ENCODE measurements at regions not wholly inside any gene's neighbourhood (a gene's known extent, or its start where the extent isn't known, plus 50 kb on each side); places are given as distances from the start of the nearest gene placed in this dataset.

DNA sequence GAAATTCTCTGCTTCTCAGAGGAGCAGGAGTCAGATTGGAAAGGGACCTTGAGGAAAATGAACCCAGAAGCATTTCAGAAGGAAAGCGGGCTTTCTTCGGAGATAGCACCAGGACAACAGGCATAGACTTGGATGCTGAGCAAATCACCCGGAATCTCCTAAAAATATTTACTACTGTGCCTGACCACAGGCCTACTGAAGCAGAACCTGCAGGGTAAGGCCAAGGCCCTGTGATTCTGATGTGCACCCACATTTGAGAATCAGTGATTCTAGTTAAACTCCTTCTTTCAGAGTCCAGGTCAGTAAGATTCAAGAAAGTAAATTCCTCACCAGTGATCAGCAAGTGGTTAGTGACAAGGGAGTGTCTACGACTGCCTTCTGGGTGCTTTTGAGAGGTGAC is 307.3 kb upstream of the DUSP10 start:
- H3K9me3 ChIP-seq (ENCODE audit: control insufficient read depth, low read length): peaks cover 9% of the 10 kb centered on the region
- Mint-ChIP-seq H3K4me1 (peaks cover 6% of the 10 kb centered on the region), H3K36me3 (ENCODE audit: low read depth) (no peaks in the 10 kb centered on the region), H3K27me3 (ENCODE audit: insufficient read depth) (peaks cover 7% of the 10 kb centered on the region), H3K4me3 (no peak overlapping the region), H3K27ac (no peak overlapping the region), H3K9me3 (peaks cover 6% of the 10 kb centered on the region)
- H3K27ac ChIP-seq (ENCODE audit: low read depth, low read length): no peak overlapping the region
- DNase-seq: no peak
- no peaks in the 10 kb centered on the region for H3K36me3 ChIP-seq (ENCODE audit: control insufficient read depth, insufficient read depth, low read length)
- H3K4me1 ChIP-seq (ENCODE audit: control insufficient read depth, insufficient read depth, low read length): no peaks in the 10 kb centered on the region
- H3K27me3 ChIP-seq (ENCODE audit: control insufficient read depth, insufficient read depth, low read length, poor library complexity, severe bottlenecking): no peaks in the 10 kb centered on the region
- TF ChIP-seq, protein P1, sequence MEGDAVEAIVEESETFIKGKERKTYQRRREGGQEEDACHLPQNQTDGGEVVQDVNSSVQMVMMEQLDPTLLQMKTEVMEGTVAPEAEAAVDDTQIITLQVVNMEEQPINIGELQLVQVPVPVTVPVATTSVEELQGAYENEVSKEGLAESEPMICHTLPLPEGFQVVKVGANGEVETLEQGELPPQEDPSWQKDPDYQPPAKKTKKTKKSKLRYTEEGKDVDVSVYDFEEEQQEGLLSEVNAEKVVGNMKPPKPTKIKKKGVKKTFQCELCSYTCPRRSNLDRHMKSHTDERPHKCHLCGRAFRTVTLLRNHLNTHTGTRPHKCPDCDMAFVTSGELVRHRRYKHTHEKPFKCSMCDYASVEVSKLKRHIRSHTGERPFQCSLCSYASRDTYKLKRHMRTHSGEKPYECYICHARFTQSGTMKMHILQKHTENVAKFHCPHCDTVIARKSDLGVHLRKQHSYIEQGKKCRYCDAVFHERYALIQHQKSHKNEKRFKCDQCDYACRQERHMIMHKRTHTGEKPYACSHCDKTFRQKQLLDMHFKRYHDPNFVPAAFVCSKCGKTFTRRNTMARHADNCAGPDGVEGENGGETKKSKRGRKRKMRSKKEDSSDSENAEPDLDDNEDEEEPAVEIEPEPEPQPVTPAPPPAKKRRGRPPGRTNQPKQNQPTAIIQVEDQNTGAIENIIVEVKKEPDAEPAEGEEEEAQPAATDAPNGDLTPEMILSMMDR (conservative IDR thresholded peaks at IDR 0.05): no peak
- WGBS, 2 experiments (ENCODE audit: insufficient coverage in 1 of 2, insufficient read length in 1 of 2): 92% methylated on average over 4 of the region's 4 CpGs; no CpG with 5 or more reads in 1 of the 2 experiments
- no peak overlapping the region for H3K9ac ChIP-seq (ENCODE audit: extremely low read depth, low read length, poor library complexity, severe bottlenecking)
- H3K4me3 ChIP-seq (ENCODE audit: low read length): no peak overlapping the region

DNA sequence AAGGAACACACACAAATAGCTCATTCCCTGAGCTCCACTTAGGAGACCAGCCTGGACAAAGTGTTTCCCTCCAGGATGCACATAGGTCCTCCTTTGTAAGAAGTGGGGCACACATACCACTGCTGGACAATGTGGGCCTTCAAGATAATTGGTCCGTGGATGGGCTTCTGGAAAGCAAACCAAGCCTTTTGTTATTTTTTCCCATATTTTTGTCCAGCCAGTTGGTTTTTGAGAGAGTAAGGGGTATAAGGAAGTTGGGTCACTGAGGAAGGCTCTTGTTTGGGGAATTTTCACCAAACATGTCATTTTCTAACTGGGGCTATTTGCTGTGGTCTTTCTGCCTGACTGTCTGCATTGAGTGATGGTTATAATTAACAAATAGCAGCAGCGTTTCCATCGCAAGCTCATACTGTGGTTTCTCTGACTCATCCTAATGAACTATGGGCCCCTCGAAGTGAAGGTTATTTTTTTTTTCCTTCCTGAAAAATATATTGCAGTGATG is 306.3 kb upstream of the DUSP10 start:
- no peak for DNase-seq
- no peaks in the 10 kb centered on the region for H3K27me3 ChIP-seq (ENCODE audit: control insufficient read depth, insufficient read depth, low read length, poor library complexity, severe bottlenecking)
- no peak overlapping the region for H3K27ac Mint-ChIP-seq
- peaks cover 6% of the 10 kb centered on the region for H3K4me1 Mint-ChIP-seq
- no peaks in the 10 kb centered on the region for H3K36me3 ChIP-seq (ENCODE audit: control insufficient read depth, insufficient read depth, low read length)
- no peaks in the 10 kb centered on the region for H3K4me1 ChIP-seq (ENCODE audit: control insufficient read depth, insufficient read depth, low read length)
- whole genome bisulfite sequencing, 2 experiments (ENCODE audit: insufficient coverage in 1 of 2, insufficient read length in 1 of 2): 90 to 91% methylated on average over 2 to 4 of the region's 4 CpGs
- no peak overlapping the region for H3K27ac ChIP-seq (ENCODE audit: low read depth, low read length)
- no peak overlapping the region for H3K4me3 Mint-ChIP-seq
- H3K4me3 ChIP-seq (ENCODE audit: low read length): no peak overlapping the region
- peaks cover 7% of the 10 kb centered on the region for H3K27me3 Mint-ChIP-seq (ENCODE audit: insufficient read depth)
- no peaks in the 10 kb centered on the region for H3K36me3 Mint-ChIP-seq (ENCODE audit: low read depth)
- no peak overlapping the region for H3K9ac ChIP-seq (ENCODE audit: extremely low read depth, low read length, poor library complexity, severe bottlenecking)
- peaks cover 9% of the 10 kb centered on the region for H3K9me3 ChIP-seq (ENCODE audit: control insufficient read depth, low read length)
- TF ChIP-seq, protein P1 (conservative IDR thresholded peaks at IDR 0.05): no peak
- H3K9me3 Mint-ChIP-seq: peaks cover 6% of the 10 kb centered on the region

DNA sequence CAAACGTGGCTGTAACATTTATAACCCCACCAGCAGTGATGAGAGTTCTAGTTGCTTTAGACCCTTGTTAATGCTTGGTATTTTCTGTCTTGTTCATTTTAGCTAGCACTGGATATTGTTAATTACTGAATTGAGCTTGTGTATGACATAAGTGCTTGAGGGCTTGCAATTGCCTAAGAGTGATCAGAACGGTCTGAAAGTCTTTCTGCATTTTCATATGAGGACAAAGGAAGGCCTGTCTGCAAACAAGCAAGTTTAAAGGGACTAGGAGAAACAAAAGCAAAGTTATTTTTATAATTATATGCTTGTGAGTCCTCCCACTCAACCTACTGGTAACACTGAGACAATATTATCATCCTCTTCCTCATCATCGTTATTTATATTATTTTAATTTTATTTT is 305.5 kb upstream of the DUSP10 start:
- peaks cover 6% of the 10 kb centered on the region for H3K9me3 Mint-ChIP-seq
- H3K27me3 Mint-ChIP-seq (ENCODE audit: insufficient read depth): peaks cover 4% of the 10 kb centered on the region
- no peaks in the 10 kb centered on the region for H3K36me3 Mint-ChIP-seq (ENCODE audit: low read depth)
- Histone ChIP-seq H3K27me3 (ENCODE audit: control insufficient read depth, insufficient read depth, low read length, poor library complexity, severe bottlenecking) (no peaks in the 10 kb centered on the region), H3K9me3 (ENCODE audit: control insufficient read depth, low read length) (peaks cover 9% of the 10 kb centered on the region), H3K4me3 (ENCODE audit: low read length) (no peak overlapping the region), H3K27ac (ENCODE audit: low read depth, low read length) (no peak overlapping the region), H3K4me1 (ENCODE audit: control insufficient read depth, insufficient read depth, low read length) (no peaks in the 10 kb centered on the region), H3K36me3 (ENCODE audit: control insufficient read depth, insufficient read depth, low read length) (no peaks in the 10 kb centered on the region), H3K9ac (ENCODE audit: extremely low read depth, low read length, poor library complexity, severe bottlenecking) (no peak overlapping the region)
- WGBS, 2 experiments (ENCODE audit: insufficient coverage in 1 of 2, insufficient read length in 1 of 2): 67 to 91% methylated on average over 1 to 2 of the region's 3 CpGs
- no peak overlapping the region for H3K4me3 Mint-ChIP-seq
- no peak overlapping the region for H3K27ac Mint-ChIP-seq
- peaks cover 6% of the 10 kb centered on the region for H3K4me1 Mint-ChIP-seq
- DNase-seq: no peak
- TF ChIP-seq, protein P1 (conservative IDR thresholded peaks at IDR 0.05): no peak
